ENCODE measurements at regions not wholly inside any gene's neighbourhood (a gene's known extent, or its start where the extent isn't known, plus 50 kb on each side); places are given as distances from the start of the nearest gene placed in this dataset.
"Not testable (repeated sequence)": the region's sequence is repeated elsewhere in the genome, so short reads cannot be mapped to it uniquely, and the experiment has no call there.

DNA sequence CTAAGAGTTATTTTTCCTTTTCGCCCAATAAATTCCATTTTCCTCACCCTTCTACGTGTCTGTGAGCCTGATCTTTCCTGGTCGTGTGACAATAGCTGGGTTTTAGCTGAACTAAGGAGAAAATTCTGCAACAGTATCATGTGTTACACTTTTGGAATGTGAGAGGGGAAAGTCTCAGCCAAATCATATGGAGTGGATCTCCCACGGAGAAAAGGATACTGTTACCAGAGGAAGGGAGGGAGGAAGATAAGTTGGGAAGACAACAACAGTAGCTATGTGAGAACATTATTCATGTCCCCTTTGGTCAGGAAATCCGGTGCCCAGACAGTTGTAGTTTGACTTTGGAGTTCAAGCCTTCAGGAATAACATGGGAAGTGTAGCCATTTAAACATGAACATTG is 584.0 kb upstream of the RAG2 start:
- POLR2A ChIA-PET: no interaction called here
- Histone ChIP-seq H3K9me3 (ENCODE audit: control insufficient read depth, insufficient read depth, low read length) (no peaks in the 10 kb centered on the region), H3K4me3 (ENCODE audit: low read depth, low read length) (no peak overlapping the region), H3K27ac (ENCODE audit: low read depth, low read length) (no peak overlapping the region), H3K27me3 (ENCODE audit: control insufficient read depth, insufficient read depth, low read length) (no peaks in the 10 kb centered on the region)
- CTCF ChIA-PET: no interaction called here
- TF ChIP-seq, protein P1, sequence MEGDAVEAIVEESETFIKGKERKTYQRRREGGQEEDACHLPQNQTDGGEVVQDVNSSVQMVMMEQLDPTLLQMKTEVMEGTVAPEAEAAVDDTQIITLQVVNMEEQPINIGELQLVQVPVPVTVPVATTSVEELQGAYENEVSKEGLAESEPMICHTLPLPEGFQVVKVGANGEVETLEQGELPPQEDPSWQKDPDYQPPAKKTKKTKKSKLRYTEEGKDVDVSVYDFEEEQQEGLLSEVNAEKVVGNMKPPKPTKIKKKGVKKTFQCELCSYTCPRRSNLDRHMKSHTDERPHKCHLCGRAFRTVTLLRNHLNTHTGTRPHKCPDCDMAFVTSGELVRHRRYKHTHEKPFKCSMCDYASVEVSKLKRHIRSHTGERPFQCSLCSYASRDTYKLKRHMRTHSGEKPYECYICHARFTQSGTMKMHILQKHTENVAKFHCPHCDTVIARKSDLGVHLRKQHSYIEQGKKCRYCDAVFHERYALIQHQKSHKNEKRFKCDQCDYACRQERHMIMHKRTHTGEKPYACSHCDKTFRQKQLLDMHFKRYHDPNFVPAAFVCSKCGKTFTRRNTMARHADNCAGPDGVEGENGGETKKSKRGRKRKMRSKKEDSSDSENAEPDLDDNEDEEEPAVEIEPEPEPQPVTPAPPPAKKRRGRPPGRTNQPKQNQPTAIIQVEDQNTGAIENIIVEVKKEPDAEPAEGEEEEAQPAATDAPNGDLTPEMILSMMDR (IDR thresholded peaks at IDR 0.05; ENCODE audit: low read depth, low read length): no peak
- DNase-seq (ENCODE audit: low read depth, low spot score): no peak

DNA sequence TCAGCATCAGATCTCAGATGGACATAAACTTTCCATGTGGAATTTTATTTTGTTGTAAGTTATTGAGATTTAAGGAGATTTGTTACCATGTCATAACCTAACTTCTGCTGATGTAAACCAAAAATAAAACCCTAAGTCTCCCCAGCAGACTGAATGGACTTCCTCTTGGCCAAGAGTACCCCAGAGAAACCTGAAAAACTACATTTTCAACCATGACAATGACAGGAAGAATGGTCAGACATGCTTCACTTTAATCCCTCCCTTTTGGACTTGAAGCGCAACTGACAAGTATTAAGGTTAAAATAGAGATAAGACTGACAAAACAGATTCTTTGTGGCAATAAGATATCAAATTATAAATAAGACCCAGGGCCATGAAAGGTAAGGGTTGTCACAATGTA is 579.7 kb upstream of the RAG2 start:
- ChIA-PET POLR2A (interaction anchor here (0.6 kb wide), 1 partner anchor 41 kb away, joined by 3 read pairs; no protein-coding TSS in a partner anchor), CTCF (no interaction called here)
- DNase-seq (ENCODE audit: low read depth, low spot score): no peak
- no peaks in the 10 kb centered on the region for H3K9me3 ChIP-seq (ENCODE audit: control insufficient read depth, insufficient read depth, low read length)
- no peak overlapping the region for H3K4me3 ChIP-seq (ENCODE audit: low read depth, low read length)
- H3K27me3 ChIP-seq (ENCODE audit: control insufficient read depth, insufficient read depth, low read length): no peaks in the 10 kb centered on the region
- TF ChIP-seq, protein P1 (IDR thresholded peaks at IDR 0.05; ENCODE audit: low read depth, low read length): no peak
- H3K27ac ChIP-seq (ENCODE audit: low read depth, low read length): no peak overlapping the region

GRCh38 chr11:37171451-37171850 is 573.4 kb upstream of the RAG2 start:
- Histone ChIP-seq H3K27me3 (ENCODE audit: control insufficient read depth, insufficient read depth, low read length) (no peaks in the 10 kb centered on the region), H3K9me3 (ENCODE audit: control insufficient read depth, insufficient read depth, low read length) (no peaks in the 10 kb centered on the region), H3K27ac (ENCODE audit: low read depth, low read length) (no peak overlapping the region), H3K4me3 (ENCODE audit: low read depth, low read length) (no peak overlapping the region)
- TF ChIP-seq, protein P1 (IDR thresholded peaks at IDR 0.05; ENCODE audit: low read depth, low read length): no peak
- ChIA-PET POLR2A (no interaction called here), CTCF (no interaction called here)
- DNase-seq (ENCODE audit: low read depth, low spot score): no peak

DNA sequence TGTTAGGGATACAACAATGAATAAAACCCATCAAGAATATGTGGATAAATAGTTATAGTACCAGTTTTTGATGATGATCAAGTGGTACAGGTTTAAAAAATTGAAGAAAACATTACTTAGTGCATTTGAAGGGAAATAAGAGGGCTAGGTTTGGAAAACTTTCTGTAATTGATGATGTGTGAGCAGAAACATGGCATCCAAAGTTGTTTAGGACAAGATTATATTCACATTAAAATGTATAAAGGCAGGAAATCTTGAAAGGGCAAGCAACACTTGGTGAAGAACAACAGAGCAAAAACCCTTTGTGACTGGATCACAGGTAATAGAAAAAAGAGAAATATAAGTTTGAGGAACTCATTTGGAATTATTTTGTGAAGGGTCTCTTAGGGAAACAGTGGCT is 572.3 kb upstream of the RAG2 start:
- Histone ChIP-seq H3K27me3 (ENCODE audit: control insufficient read depth, insufficient read depth, low read length) (no peaks in the 10 kb centered on the region), H3K9me3 (ENCODE audit: control insufficient read depth, insufficient read depth, low read length) (no peaks in the 10 kb centered on the region), H3K27ac (ENCODE audit: low read depth, low read length) (no peak overlapping the region), H3K4me3 (ENCODE audit: low read depth, low read length) (no peak overlapping the region)
- CTCF ChIA-PET: no interaction called here
- POLR2A ChIA-PET: no interaction called here
- TF ChIP-seq, protein P1 (IDR thresholded peaks at IDR 0.05; ENCODE audit: low read depth, low read length): no peak
- DNase-seq (ENCODE audit: low read depth, low spot score): no peak

GRCh38 chr11:37145434-37145833 is 547.4 kb upstream of the RAG2 start:
- CTCF ChIA-PET; POLR2A ChIA-PET; H3K27me3 ChIP-seq (ENCODE audit: control insufficient read depth, insufficient read depth, low read length); DNase-seq (ENCODE audit: low read depth, low spot score); H3K27ac ChIP-seq (ENCODE audit: low read depth, low read length); H3K9me3 ChIP-seq (ENCODE audit: control insufficient read depth, insufficient read depth, low read length); H3K4me3 ChIP-seq (ENCODE audit: low read depth, low read length): not testable (repeated sequence)

GRCh38 chr11:37142591-37142990 is 544.6 kb upstream of the RAG2 start:
- POLR2A ChIA-PET: no interaction called here
- CTCF ChIA-PET: no interaction called here
- H3K4me3 ChIP-seq (ENCODE audit: low read depth, low read length): no peak overlapping the region
- H3K27ac ChIP-seq (ENCODE audit: low read depth, low read length): no peak overlapping the region
- TF ChIP-seq, protein P1 (IDR thresholded peaks at IDR 0.05; ENCODE audit: low read depth, low read length): no peak
- H3K9me3 ChIP-seq (ENCODE audit: control insufficient read depth, insufficient read depth, low read length): no peaks in the 10 kb centered on the region
- no peak for DNase-seq (ENCODE audit: low read depth, low spot score)
- no peaks in the 10 kb centered on the region for H3K27me3 ChIP-seq (ENCODE audit: control insufficient read depth, insufficient read depth, low read length)
